Right lobe of liver (tissue), 6 donors: ENCODE measurements at regions not wholly inside any gene's neighbourhood (a gene's known extent, or its start where the extent isn't known, plus 50 kb on each side); places are given as distances from the start of the nearest gene placed in this dataset.

Experiments used
- ATAC-seq, 4 donors: fragments of 200-7000 bp; cut with Tn5 transposase; one replicate each; pipeline ENCODE4 v1.9.1; 2020; ENCODE audit warnings: mild to moderate bottlenecking in 4 of 4, moderate library complexity in 4 of 4
- DNase-seq, 3 donors: peaks; one replicate each; pipeline ENCODE4 v3.0.0-alpha.2; 2020
- H3K27ac ChIP-seq, 3 donors: fragments of 200-600 bp; one replicate each; pipeline ENCODE4 v1.8.0; 2022
- H3K27me3 ChIP-seq, 2 donors: fragments of 200-600 bp; one replicate each; pipeline ENCODE4 v1.8.0; 2022
- H3K36me3 ChIP-seq, 4 donors: fragments of 200-600 bp; sonication (generic) in 1 of 4; one replicate each; pipeline versions ENCODE4 v1.5.1 to v1.8.0; 2017 to 2022; ENCODE audit warnings: control low read depth in 1 of 4
- H3K4me1 ChIP-seq, 4 donors: fragments of 200-600 bp; sonication (generic) in 1 of 4; one replicate each; pipeline versions ENCODE4 v1.5.1 to v1.8.0; 2017 to 2022; ENCODE audit warnings: control low read depth in 1 of 4
- H3K4me3 ChIP-seq, 3 donors: fragments of 200-600 bp; one replicate each; pipeline ENCODE4 v1.8.0; 2022
- H3K9me3 ChIP-seq, 4 donors: fragments of 200-600 bp; sonication (generic) in 1 of 4; one replicate each; pipeline versions ENCODE4 v1.5.1 to v1.8.0; 2017 to 2022; ENCODE audit warnings: control low read depth in 1 of 4
- POLR2A ChIP-seq: fragments of 450-650 bp; IDR thresholded peaks from one replicate; pipeline ENCODE4 v1.6.1; 2017; ENCODE audit warnings: antibody characterized with exemption, mild to moderate bottlenecking
- WGBS: methylation state at CpG from one replicate; pipeline ENCODE4 v1.1.6; 2018; ENCODE audit warnings: low coverage, low lambda C conversion rate; ENCODE audit not compliant: insufficient coverage; ENCODE audit errors: missing lambda C conversion rate; 5-methylcytosine and 5-hydroxymethylcytosine counted together
- intact Hi-C, 2 donors: fragments of 100-400 bp; cut with DNase I; formaldehyde crosslinking; loops; one replicate each; pipeline versions ENCODE4 v1.11.2 to v1.14.1; 2022
- TF ChIP-seq, protein P1 (sequence below), 4 donors: fragments of 200-600 bp in 3 of 4; fragments of 450-650 bp in 1 of 4; IDR thresholded peaks; one replicate each; pipeline versions ENCODE4 v1.5.1 to v1.8.0; 2016 to 2022; ENCODE audit warnings: antibody characterized with exemption in 4 of 4, mild to moderate bottlenecking in 2 of 4
- donor health status: DM: no; HTN: yes; CAD: no.
- donor health status: DM: no; HTN: no; CAD: no.
- donor health status: DM: no; HTN: no; CAD: no.
- donor health status: DM: no; HTN: yes; CAD: no.
- donor health status: DM: no; HTN: yes; CAD: no.

DNA sequence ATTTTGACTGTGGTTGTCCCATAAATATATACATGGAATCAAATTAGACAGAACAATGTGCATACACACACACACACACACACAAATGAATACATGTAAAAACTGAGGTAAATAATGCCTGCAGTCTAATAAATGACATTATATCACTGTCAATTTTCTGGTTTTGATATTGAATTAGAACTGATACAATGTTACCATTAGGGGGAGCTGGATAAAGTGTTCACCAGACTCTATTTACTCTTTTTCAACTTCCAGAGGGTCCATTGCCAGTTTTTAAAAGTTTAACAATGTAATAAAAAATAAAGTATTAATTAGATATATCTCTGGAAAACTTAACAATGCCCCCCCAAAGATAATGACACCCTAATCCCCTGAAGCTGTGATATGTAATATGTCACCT, 1666.8 kb upstream of the TMEFF2 start:
- DNase-seq (no peak), ATAC-seq (no peak)

GRCh38 chr2:193847991-193848390, 1653.3 kb upstream of the TMEFF2 start:
- DNase-seq (no peak), ATAC-seq (no peak)
- Histone ChIP-seq H3K36me3 (no peaks in the 10 kb centered on the region), H3K27ac (no peak overlapping the region), H3K9me3 (no peaks in the 10 kb centered on the region), H3K4me1 (no peaks in the 10 kb centered on the region), H3K27me3 (no peaks in the 10 kb centered on the region), H3K4me3 (no peak overlapping the region)
- TF ChIP-seq POLR2A = no peak
- TF ChIP-seq, protein P1, sequence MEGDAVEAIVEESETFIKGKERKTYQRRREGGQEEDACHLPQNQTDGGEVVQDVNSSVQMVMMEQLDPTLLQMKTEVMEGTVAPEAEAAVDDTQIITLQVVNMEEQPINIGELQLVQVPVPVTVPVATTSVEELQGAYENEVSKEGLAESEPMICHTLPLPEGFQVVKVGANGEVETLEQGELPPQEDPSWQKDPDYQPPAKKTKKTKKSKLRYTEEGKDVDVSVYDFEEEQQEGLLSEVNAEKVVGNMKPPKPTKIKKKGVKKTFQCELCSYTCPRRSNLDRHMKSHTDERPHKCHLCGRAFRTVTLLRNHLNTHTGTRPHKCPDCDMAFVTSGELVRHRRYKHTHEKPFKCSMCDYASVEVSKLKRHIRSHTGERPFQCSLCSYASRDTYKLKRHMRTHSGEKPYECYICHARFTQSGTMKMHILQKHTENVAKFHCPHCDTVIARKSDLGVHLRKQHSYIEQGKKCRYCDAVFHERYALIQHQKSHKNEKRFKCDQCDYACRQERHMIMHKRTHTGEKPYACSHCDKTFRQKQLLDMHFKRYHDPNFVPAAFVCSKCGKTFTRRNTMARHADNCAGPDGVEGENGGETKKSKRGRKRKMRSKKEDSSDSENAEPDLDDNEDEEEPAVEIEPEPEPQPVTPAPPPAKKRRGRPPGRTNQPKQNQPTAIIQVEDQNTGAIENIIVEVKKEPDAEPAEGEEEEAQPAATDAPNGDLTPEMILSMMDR (IDR thresholded peaks at IDR 0.05) = no peak
- intact Hi-C loops = no loop called here
- WGBS = 52% methylated on average over 6 of the region's 6 CpGs

More for the DNA sequence above, 1666.8 kb upstream of the TMEFF2 start:
- Histone ChIP-seq H3K27me3 (no peaks in the 10 kb centered on the region), H3K36me3 (no peaks in the 10 kb centered on the region), H3K4me1 (no peaks in the 10 kb centered on the region), H3K27ac (no peak overlapping the region), H3K4me3 (no peak overlapping the region), H3K9me3 (no peaks in the 10 kb centered on the region)
- TF ChIP-seq, protein P1 (IDR thresholded peaks at IDR 0.05) = peak in 1 of 4 donors; percentile 7
- no peak for TF ChIP-seq POLR2A
- intact Hi-C loops = no loop called here

DNA sequence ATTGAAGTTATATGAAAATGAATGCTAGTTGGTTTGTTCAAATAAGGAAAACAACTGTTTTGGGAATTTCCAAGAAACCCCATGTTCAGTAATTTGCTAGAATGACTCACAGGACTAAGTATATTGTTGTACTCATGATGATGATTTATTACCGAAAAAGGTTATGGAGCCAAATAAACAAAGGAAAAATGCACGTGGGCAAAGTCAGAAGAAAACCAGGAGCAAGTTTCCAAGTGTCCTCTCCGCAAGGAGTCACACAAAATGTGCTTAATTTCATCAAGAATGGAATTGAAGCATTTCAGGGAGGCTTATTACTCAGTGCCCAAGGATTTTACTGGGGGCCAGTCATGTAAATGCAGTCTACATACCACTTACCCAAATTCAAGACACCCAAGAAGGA, 1652.4 kb upstream of the TMEFF2 start:
- Histone ChIP-seq H3K27me3 (no peaks in the 10 kb centered on the region), H3K27ac (no peak overlapping the region), H3K4me3 (no peak overlapping the region), H3K36me3 (no peaks in the 10 kb centered on the region), H3K9me3 (no peaks in the 10 kb centered on the region), H3K4me1 (no peaks in the 10 kb centered on the region)
- no peak for ATAC-seq
- no peak for DNase-seq
- intact Hi-C loops = no loop called here
- TF ChIP-seq POLR2A = no peak
- TF ChIP-seq, protein P1 (IDR thresholded peaks at IDR 0.05) = no peak
- WGBS = 28% methylated on average over 3 of the region's 3 CpGs

GRCh38 chr2:193845604-193846003, 1650.9 kb upstream of the TMEFF2 start:
- H3K27ac ChIP-seq = no peak overlapping the region
- 19% methylated on average over 1 of the region's 1 CpG for WGBS
- TF ChIP-seq, protein P1 (IDR thresholded peaks at IDR 0.05) = no peak

DNA sequence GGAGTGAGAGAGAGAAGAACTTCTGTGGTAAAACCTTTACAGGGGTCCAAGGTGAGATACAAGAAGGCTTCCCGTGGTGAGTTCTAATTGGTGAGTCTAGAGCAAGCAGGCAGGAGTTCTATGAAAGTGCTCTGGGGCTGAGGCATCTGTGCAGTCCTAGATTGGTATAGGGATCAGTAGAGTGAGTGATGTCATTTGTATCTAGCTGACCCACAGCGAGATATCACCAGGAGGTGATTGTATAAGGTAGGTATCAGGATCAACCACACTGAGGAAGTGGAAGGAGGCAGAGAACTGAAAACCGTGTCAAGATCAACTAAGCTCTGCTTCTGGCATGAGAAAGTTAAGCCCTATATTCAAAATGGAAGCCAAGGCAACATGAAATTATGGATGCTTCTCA, 1648.9 kb upstream of the TMEFF2 start:
- Histone ChIP-seq H3K36me3 (no peaks in the 10 kb centered on the region), H3K27ac (no peak overlapping the region), H3K27me3 (no peaks in the 10 kb centered on the region), H3K4me1 (no peaks in the 10 kb centered on the region), H3K4me3 (no peak overlapping the region), H3K9me3 (no peaks in the 10 kb centered on the region)
- DNase-seq (no peak), ATAC-seq (no peak)
- WGBS = 25% methylated on average over 3 of the region's 3 CpGs
- intact Hi-C loops = no loop called here
- TF ChIP-seq, protein P1 (IDR thresholded peaks at IDR 0.05) = no peak
- TF ChIP-seq POLR2A = no peak

More at GRCh38 chr2:193845604-193846003, 1650.9 kb upstream of the TMEFF2 start:
- H3K4me3 ChIP-seq = no peak overlapping the region
- no peaks in the 10 kb centered on the region for H3K36me3 ChIP-seq
- ATAC-seq = no peak
- no peaks in the 10 kb centered on the region for H3K9me3 ChIP-seq
- H3K4me1 ChIP-seq = no peaks in the 10 kb centered on the region
- no peak for DNase-seq
- intact Hi-C loops = no loop called here
- H3K27me3 ChIP-seq = no peaks in the 10 kb centered on the region
